NCI-H446 (cell line): ENCODE measurements at regions not wholly inside any gene's neighbourhood (a gene's known extent, or its start where the extent isn't known, plus 50 kb on each side); places are given as distances from the start of the nearest gene placed in this dataset.

Experiments used
- DNase-seq, 2 experiments: peaks; one replicate each; lab custom pipeline; 2025; lab: John Stamatoyannopoulos, UW

DNA sequence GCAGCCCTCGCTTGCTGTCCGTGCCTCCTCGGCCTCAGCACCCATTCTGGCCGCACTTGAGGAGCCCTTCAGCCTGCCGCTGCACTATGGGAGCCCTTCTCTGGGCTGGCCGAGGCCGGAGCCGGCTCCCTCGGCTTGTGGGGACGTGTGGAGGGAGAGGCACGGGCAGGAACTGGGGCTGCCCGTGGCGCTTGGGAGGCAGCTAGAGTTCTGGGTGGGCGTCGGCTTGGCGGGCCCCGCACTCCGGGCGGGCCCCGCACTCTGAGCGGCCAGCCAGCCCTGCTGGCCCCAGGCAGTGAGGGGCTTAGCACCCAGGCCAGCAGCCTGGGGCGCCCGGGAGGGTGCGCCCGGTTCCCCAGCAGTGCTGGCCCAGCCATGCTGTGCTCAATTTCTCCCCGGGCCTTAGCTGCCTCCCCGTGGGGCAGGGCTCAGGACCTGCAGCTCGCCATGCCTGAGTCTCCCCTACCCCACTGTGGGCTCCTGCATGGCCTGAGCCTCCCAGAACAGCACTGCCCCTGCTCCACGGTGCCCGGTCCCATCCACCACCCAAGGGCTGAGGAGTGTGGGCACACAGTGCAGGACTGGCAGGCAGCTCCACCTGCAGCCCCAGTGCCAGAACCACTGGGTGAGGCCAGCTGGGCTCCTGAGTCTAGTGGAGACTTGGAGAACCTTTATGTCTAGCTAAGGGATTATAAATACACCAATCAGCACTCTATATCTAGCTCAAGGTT lies 240.0 kb upstream of the PRR20A start:
- DNase-seq: no peak

- no peak for DNase-seq
These were observed 238.4 kb upstream of the PRR20A start for GRCh38 chr13:56902276-56902675.

DNA sequence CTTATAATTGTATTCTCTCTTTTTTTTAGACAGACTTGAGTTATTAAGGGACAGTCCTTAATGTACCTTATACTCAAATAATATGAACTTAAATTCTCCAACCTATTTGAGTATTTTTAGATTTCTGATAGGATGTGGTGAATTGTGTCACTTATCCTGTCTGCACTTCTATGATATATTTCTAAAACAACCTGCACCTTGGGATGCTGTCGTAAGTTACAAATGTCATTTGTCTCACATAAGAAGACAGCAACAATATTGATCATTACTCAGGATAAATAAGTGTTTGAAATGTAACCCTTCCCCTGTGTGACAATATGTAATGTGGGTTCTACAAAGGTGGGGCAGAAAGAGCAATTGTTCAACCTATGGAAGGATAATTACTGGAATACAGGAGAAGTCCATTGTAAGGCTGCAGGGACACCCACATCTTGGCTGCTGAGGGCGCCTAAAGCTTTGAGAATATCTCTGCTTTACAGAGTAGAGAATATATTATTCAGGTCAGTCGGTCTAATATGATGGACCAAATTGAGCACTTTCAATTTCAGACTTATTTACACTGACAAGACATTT lies 236.9 kb upstream of the PRR20A start:
- no peak for DNase-seq

DNA sequence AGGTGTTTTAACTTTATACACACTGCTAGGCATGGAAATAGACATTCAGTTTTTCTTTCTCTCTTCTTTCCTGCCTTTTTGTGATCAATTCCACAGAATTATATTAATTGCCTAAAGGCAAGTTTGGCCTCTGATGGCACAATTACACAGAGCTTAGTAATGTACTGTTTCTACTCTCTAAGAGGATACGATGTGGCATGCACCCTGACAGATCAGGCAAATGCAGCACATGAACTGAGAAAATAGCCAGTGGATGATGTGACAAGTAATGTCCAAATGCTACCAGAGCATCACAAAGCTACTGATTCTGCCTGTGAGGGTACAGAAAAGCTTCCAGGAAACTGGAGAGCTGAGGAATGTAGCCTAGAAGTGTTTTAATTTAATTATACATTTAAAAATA lies 233.8 kb upstream of the PRR20A start:
- DNase-seq: no peak

GRCh38 chr13:56907766-56908165 lies 233.0 kb upstream of the PRR20A start:
- no peak for DNase-seq

DNA sequence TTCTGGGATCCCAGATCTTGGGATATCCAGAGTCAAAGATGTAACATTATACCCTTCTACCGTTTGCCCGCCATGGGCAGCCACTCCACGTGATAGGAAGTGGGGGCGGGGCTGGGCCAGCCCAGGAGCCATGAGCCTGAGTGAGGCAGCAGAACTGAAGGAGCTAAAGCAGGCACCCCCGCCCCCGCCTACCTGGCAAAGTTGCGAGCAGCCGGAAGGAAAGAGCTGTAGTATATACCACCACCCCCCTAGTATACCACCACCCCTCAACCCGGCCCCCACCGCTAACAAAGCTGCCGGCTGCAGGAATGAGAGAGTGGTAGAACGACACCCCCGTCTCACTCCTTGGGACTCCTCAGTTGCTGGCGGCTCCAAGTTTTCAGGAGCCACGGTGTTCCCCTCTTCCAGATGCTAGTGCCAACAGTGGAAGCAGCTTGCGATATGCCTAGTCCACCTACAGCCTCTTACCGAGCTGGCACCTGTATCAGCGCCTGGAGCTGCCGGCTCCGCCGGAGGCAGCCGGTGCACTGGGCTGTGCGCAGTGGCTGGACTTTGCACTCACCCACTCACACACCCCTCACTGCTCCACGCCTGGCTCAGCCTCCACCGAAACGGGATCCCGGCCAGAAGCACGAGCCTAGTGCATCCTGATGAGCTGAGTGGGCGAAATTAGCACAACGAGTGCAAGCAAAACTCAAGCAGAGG lies 230.7 kb upstream of the PRR20A start:
- DNase-seq: no peak

- DNase-seq: no peak
These were observed 222.8 kb upstream of the PRR20A start for GRCh38 chr13:56917966-56918365.

GRCh38 chr13:56923626-56924140 lies 217.0 kb upstream of the PRR20A start:
- no peak for DNase-seq

GRCh38 chr13:56924401-56924800 lies 216.3 kb upstream of the PRR20A start:
- DNase-seq: no peak

- DNase-seq: no peak
These were observed 208.6 kb upstream of the PRR20A start for GRCh38 chr13:56932104-56932503.

DNA sequence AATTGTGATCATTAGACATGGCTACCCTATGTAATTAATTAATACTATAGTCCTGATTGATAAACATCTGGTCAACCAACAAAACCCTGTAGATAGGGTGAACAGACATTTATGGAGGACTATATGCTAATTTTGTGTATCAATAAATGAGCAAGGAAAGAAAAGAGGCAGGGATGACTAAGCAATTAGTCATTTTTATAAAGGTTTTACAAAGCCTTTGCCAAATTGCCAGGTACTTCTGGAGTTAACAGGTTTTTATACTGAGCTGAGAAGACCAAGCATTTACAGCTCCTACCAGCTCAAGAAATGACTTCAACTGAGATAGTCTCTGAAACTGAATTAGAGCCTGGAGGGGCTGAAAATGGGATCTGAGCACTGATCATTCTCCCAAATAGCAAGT lies 186.8 kb upstream of the PRR20A start:
- no peak for DNase-seq

DNA sequence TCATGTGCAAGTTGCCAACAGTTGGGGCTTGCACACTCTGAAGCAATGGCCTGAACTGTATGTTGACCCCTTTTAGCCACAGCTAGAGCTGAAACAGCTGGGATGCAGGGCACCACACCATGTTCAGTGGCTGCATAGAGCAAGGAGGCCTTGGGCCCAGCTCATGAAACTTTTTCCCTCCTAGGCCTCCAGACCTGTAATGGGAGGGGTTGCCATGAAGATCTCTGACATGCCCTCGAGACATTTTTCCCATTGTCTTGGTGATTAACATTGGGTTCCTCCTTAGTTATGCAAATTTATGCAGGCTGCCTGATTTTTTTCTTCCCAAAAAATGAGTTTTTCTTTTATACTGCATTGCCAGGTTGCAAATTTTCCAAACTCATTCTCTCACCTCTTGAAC lies 165.1 kb upstream of the PRR20A start:
- no peak for DNase-seq

GRCh38 chr13:56980856-56981255 lies 159.9 kb upstream of the PRR20A start:
- no peak for DNase-seq

DNA sequence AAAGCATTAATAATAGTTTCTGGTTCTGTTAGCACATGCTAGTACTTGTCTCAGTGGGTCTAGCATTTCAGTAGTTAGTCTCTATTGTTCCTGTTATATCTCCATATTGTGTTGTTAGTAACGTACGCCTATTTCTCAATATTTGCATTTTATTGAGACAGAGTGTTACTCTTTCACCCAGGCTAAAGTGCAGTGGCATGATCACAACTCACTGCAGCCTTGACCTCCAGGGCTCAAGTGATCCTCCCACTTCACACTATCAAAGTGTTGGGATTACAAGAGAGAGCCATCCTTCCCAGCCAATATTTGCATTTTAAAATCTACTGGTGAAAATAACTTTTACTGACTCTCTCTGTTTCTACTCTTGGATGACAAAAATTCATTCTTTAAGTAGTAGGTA lies 154.6 kb upstream of the PRR20A start:
- DNase-seq: no peak

DNA sequence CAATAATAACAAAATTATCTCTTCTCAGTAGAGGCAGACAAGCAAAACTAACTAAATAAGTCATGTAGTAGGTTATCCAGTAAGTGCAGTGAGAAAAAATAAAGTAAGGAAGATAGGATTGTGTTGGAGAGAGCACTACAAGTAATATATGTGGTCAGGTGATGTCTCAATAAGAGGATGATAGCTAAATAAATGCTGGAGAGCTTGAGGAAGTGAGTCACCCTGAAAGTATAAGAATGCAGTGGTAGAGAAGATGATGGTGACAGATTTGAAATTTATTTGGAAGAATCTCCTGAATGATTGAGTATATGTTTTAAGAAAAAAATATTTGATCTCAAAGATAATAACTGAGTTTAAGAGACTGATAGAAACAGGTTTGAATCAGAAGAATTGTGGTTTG lies 152.2 kb upstream of the PRR20A start:
- no peak for DNase-seq

GRCh38 chr13:57003682-57004081 lies 137.0 kb upstream of the PRR20A start:
- no peak for DNase-seq

DNA sequence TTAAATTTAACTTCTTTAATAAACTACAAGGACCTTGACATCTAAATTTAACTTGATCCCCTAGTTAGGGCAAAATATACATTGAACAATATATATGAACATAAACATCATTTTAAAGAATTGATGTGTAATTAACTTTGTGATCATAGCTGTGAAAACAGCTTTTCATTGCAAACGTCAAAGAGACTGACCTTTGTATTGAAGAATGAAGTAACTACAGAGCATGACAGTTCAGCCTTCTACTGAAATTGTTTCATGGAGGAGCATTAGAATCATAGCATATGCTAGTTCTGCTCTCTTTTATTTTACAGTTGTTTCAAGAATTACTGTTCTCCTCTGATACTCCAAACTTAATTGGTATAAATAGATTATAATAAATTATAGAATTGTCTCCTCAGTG lies 123.4 kb upstream of the PRR20A start:
- no peak for DNase-seq

- no peak for DNase-seq
These were observed 121.8 kb upstream of the PRR20A start for GRCh38 chr13:57018915-57019314.

DNA sequence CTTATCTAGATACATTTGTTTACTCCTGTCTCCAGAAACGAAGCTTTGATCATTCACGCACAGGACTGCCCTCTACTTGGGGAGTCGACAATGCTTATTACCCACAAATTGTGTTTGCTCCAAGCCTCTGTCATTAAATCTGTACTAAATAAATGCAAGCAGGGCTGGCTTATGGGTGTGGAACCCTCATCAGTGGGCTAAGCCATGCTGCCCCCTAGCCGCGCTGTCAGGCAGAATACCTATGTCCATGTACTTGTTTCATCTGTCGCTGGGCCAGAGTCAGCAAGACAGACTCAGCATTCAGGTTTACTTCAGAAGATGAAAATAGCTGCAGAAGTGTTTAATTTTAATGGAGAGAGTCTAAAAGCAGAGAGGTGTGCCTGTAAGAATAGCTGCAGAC lies 110.0 kb upstream of the PRR20A start:
- no peak for DNase-seq

DNA sequence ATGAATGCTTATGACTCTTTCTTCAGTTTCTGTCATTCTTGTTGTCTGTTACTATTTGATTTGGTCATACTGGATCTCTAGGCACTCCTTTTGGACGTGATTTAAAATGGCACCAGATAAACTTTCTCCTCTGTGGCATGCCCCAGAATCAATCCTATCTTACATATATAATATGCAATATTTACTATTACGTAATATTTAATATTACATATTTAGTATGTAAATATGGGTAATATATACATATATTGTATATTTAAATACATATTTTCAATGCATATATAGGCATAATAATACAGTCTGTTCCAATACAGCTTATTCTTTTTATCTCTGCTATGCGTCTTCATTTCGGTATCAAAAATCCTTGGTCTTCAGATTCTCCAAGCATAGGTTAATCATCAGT lies 104.4 kb upstream of the PRR20A start:
- DNase-seq: no peak

DNA sequence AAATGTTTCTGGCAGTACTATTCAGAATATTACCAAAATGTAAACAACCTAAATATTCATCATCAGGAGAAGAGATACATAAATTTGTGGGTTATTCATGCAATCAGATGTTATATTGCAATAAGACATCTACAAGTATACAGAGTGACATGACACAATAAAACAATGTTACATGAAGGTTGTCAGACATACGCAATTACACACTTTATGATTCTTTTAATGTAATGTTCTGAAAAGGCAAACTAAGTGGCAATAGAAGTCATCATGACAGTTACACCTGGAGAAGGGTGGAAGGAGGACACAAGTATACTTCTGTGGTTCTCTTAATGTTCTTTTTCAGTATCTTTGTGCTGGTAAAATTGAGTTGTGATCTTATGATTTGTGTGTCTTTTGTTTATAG lies 95.8 kb upstream of the PRR20A start:
- no peak for DNase-seq

- DNase-seq: no peak
These were observed 94.7 kb upstream of the PRR20A start for GRCh38 chr13:57045826-57046546.
